Esophagus (tissue), 2 donors: ENCODE measurements at regions not wholly inside any gene's neighbourhood (a gene's known extent, or its start where the extent isn't known, plus 50 kb on each side); places are given as distances from the start of the nearest gene placed in this dataset.

ENCODE experiments used
- H3K27ac ChIP-seq, 2 donors: one replicate each; pipeline ENCODE4 v1.5.1; 2013; ENCODE audit warnings: low read depth in 2 of 2, mild to moderate bottlenecking in 2 of 2, inconsistent platforms in 1 of 2, low read length in 1 of 2, moderate library complexity in 1 of 2
- H3K27me3 ChIP-seq, 2 donors: one replicate each; pipeline ENCODE4 v1.6.1; 2013; ENCODE audit warnings: low read length in 2 of 2, control low read depth in 1 of 2, mild to moderate bottlenecking in 1 of 2; ENCODE audit not compliant: insufficient read depth in 2 of 2, control insufficient read depth in 1 of 2
- H3K36me3 ChIP-seq, 2 donors: one replicate each; pipeline ENCODE4 v1.6.1; 2013; ENCODE audit warnings: low read length in 1 of 2; ENCODE audit not compliant: control insufficient read depth in 2 of 2, insufficient read depth in 2 of 2
- H3K4me1 ChIP-seq, 2 donors: one replicate each; pipeline ENCODE4 v1.6.1; 2013; ENCODE audit warnings: low read length in 1 of 2; ENCODE audit not compliant: control insufficient read depth in 2 of 2, insufficient read depth in 2 of 2
- H3K4me3 ChIP-seq, 2 donors: one replicate each; pipeline ENCODE4 v1.5.1; 2013; ENCODE audit warnings: low read length in 2 of 2, mild to moderate bottlenecking in 2 of 2, low read depth in 1 of 2, moderate library complexity in 1 of 2
- H3K9me3 ChIP-seq, 2 donors: one replicate each; pipeline ENCODE4 v1.6.1; 2013; ENCODE audit warnings: mild to moderate bottlenecking in 2 of 2, low read depth in 1 of 2, low read length in 1 of 2, moderate library complexity in 1 of 2; ENCODE audit not compliant: control insufficient read depth in 2 of 2, insufficient read depth in 1 of 2
- WGBS, 2 donors: extraction: QIAGEN DNeasy Blood & Tissue Kit; methylation state at CpG; one replicate each; pipeline ENCODE4 v1.1.7; 2013; 5-methylcytosine and 5-hydroxymethylcytosine counted together
- donor health status: healthy with polysubstance abuse.
- donor health status: Bipolar disorder and iron deficiency.

DNA sequence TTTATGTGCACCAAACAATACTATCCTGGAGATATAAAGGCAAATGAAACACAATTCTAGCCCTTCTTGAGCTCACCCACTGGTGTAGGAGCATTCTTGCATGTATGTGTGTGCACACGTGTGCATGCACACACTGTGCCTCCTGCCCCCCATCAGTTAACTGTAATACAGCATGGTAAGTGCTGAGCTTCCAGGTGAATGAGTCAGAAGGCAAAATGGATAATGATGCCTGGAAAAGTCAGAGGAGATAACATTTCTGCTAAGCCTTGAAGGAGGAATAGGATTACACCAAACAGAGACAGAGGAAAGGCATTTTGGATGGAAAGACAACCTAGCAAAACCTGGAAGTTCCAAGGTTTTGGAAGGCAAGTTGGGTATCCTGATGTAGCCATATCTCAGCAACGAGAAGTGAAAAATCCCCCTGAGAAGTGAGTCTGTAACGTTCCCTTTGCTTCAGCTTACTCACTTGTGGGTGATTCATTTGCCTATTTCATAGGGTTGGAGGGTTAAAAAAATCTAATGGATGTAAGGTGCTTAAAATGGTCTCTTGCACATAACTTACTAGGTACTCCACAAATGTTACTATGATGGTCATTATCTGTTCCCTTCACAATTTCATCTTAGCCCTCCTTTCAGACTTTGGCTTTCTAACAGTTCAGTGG is 101.4 kb upstream of the STC2 start:
- Histone ChIP-seq H3K4me1 (no peaks in the 10 kb centered on the region), H3K9me3 (no peaks in the 10 kb centered on the region), H3K27me3 (no peaks in the 10 kb centered on the region), H3K27ac (no peak overlapping the region), H3K4me3 (no peak overlapping the region), H3K36me3 (no peaks in the 10 kb centered on the region)
- 71 to 76% methylated on average over 3 of the region's 3 CpGs for WGBS, 2 donors

- no peak overlapping the region for H3K4me3 ChIP-seq
- H3K9me3 ChIP-seq = peaks cover 0 to 3% of the 10 kb centered on the region in 2 donors
- H3K27ac ChIP-seq = no peak overlapping the region
- H3K4me1 ChIP-seq = no peaks in the 10 kb centered on the region
- no peaks in the 10 kb centered on the region for H3K36me3 ChIP-seq
- H3K27me3 ChIP-seq = no peaks in the 10 kb centered on the region
- 70 to 77% methylated on average over 7 of the region's 7 CpGs for WGBS, 2 donors
Measured at GRCh38 chr5:173423452-173424117, 95.4 kb upstream of the STC2 start.

DNA sequence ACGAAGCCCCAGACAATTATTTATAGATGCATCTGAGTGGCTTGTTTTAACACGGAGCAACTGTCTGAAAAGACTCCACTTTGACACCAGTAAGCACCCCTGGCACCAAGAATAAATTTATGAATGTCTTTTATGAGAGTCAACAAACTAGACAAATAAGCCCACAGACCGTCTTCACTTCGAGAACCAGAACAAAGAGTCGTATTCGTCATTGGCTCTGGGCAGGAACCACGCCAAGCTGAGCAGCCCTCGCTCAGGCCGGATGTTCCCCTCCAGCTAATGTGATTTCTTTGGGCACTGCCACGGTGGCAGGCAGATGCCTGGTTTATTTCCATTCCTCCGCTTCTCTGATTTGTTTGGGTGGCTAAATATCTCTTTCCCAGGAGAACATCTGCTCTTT is 91.9 kb upstream of the STC2 start:
- Histone ChIP-seq H3K27ac (no peak overlapping the region), H3K27me3 (no peaks in the 10 kb centered on the region), H3K9me3 (peaks cover 4 to 9% of the 10 kb centered on the region in 2 donors), H3K4me1 (no peaks in the 10 kb centered on the region), H3K36me3 (no peaks in the 10 kb centered on the region), H3K4me3 (no peak overlapping the region)
- 31 to 49% methylated on average over 11 of the region's 11 CpGs for WGBS, 2 donors

GRCh38 chr5:173413471-173413982 is 85.3 kb upstream of the STC2 start:
- H3K4me1 ChIP-seq = no peaks in the 10 kb centered on the region
- H3K36me3 ChIP-seq = no peaks in the 10 kb centered on the region
- H3K9me3 ChIP-seq = peaks cover 4 to 6% of the 10 kb centered on the region in 2 donors
- no peaks in the 10 kb centered on the region for H3K27me3 ChIP-seq
- WGBS, 2 donors = 92 to 97% methylated on average over 5 of the region's 5 CpGs
- no peak overlapping the region for H3K4me3 ChIP-seq
- H3K27ac ChIP-seq = no peak overlapping the region

DNA sequence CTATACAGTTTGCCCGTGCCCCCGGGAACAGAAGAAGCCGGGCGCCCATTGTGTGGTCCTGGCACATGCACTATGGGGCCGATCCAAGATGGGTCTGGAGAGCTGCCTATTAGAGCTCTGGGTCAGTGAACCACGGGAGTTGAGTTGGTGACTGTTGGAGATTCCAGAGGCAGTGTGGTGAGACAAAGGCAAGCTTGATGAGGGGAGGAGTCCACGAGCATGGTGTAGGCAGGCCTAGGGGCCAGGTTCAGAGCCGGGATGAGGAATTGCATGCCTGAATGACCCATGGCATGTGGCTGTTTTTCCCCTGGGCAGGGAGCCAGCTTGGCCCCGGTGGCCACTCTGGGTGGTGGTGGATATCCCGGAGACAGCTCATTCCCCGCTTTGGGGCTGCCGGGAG is 84.4 kb upstream of the STC2 start:
- no peaks in the 10 kb centered on the region for H3K36me3 ChIP-seq
- H3K27me3 ChIP-seq = no peaks in the 10 kb centered on the region
- H3K27ac ChIP-seq = no peak overlapping the region
- peaks cover 4 to 6% of the 10 kb centered on the region in 2 donors for H3K9me3 ChIP-seq
- no peaks in the 10 kb centered on the region for H3K4me1 ChIP-seq
- WGBS, 2 donors = 66 to 75% methylated on average over 11 to 12 of the region's 12 CpGs
- no peak overlapping the region for H3K4me3 ChIP-seq

DNA sequence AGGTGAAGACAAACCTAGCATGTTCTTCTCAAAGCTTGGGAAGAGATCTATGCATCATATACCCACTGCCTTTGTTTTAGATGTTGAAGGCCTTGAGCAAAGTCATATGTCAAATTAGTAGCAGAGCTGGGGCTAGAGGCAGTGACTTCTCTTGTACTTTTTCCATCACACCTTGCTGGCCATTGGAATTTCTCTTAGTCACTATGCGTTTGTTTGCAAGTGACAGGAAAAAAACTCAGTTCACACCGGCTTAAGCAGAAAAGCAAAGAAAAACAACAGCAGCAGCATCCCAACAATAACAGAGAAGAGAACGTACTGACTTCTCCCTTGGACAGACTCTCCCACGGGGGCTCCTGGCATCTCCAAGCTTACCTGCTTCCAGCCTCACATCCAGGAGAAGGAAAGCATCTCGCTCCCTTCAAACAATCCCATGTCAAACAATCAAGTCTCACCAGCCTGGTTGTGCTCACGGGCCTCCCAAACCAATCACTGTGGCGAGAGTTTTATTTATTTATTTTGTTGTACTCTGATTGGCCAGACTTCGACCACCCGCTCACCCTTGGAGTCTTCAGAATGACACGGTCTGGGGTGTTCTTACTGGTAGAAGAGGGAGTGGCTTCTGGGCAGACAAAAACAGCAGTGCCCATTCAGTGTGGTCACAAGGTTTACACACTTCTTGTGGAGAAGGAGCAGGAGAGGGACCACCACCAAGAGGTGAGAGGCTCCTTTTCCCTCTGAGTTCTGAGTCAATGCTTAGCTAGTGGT is 83.8 kb upstream of the STC2 start:
- Histone ChIP-seq H3K27me3 (no peaks in the 10 kb centered on the region), H3K9me3 (peaks cover 4 to 6% of the 10 kb centered on the region in 2 donors), H3K27ac (no peak overlapping the region), H3K4me3 (no peak overlapping the region), H3K4me1 (no peaks in the 10 kb centered on the region), H3K36me3 (no peaks in the 10 kb centered on the region)
- WGBS, 2 donors = 63 to 73% methylated on average over 10 of the region's 10 CpGs

- no peaks in the 10 kb centered on the region for H3K36me3 ChIP-seq
- H3K4me1 ChIP-seq = no peaks in the 10 kb centered on the region
- H3K9me3 ChIP-seq = peaks cover 0 to 3% of the 10 kb centered on the region in 2 donors
- H3K4me3 ChIP-seq = no peak overlapping the region
- WGBS, 2 donors = 86 to 88% methylated on average over 9 of the region's 9 CpGs
- H3K27me3 ChIP-seq = no peaks in the 10 kb centered on the region
- no peak overlapping the region for H3K27ac ChIP-seq
Measured at GRCh38 chr5:173410459-173411233, 82.4 kb upstream of the STC2 start.

GRCh38 chr5:173408946-173409345 is 80.7 kb upstream of the STC2 start:
- H3K4me3 ChIP-seq = no peak overlapping the region
- H3K9me3 ChIP-seq = no peaks in the 10 kb centered on the region
- no peaks in the 10 kb centered on the region for H3K4me1 ChIP-seq
- H3K27ac ChIP-seq = no peak overlapping the region
- no peaks in the 10 kb centered on the region for H3K27me3 ChIP-seq
- 41 to 54% methylated on average over 1 of the region's 1 CpG for WGBS, 2 donors
- no peaks in the 10 kb centered on the region for H3K36me3 ChIP-seq

GRCh38 chr5:173399851-173400250 is 71.6 kb upstream of the STC2 start:
- 49 to 58% methylated on average over 2 of the region's 2 CpGs for WGBS, 2 donors

More at GRCh38 chr5:173399851-173400250, 71.6 kb upstream of the STC2 start:
- Histone ChIP-seq H3K27me3 (no peaks in the 10 kb centered on the region), H3K4me3 (no peak overlapping the region), H3K4me1 (no peaks in the 10 kb centered on the region), H3K9me3 (no peaks in the 10 kb centered on the region), H3K27ac (no peak overlapping the region), H3K36me3 (no peaks in the 10 kb centered on the region)
